RCC 7860 (cell line): ENCODE measurements at regions not wholly inside any gene's neighbourhood (a gene's known extent, or its start where the extent isn't known, plus 50 kb on each side); places are given as distances from the start of the nearest gene placed in this dataset.
"Not testable (repeated sequence)": the region's sequence is repeated elsewhere in the genome, so short reads cannot be mapped to it uniquely, and the experiment has no call there.

Experiments used
- DNase-seq: peaks from one replicate; pipeline ENCODE4 v3.0.0-alpha.2; 2015; ENCODE audit warnings: low spot score
- FAIRE-seq: peaks from 2 replicates; lab custom pipeline; 2012; peaks lifted over from hg19 to GRCh38; lab: Jason Lieb, UNC

GRCh38 chr6:74597840-74598239 is 608.0 kb downstream of the COL12A1 start:
- no peak for DNase-seq
- no peak for FAIRE-seq

GRCh38 chr6:74597266-74597665 is 608.6 kb downstream of the COL12A1 start:
- no peak for FAIRE-seq
- no peak for DNase-seq

GRCh38 chr6:74596588-74596987 is 609.3 kb downstream of the COL12A1 start:
- no peak for FAIRE-seq
- DNase-seq = no peak

- peak; percentile 14 for FAIRE-seq
- not testable (repeated sequence) for DNase-seq
Observed at GRCh38 chr6:74594350-74594749, 611.5 kb downstream of the COL12A1 start.

GRCh38 chr6:74588094-74588832 is 617.6 kb downstream of the COL12A1 start:
- FAIRE-seq (no peak), DNase-seq (no peak)

GRCh38 chr6:74587386-74587785 is 618.5 kb downstream of the COL12A1 start:
- DNase-seq (no peak), FAIRE-seq (no peak)

- FAIRE-seq (no peak), DNase-seq (no peak)
Observed at GRCh38 chr6:74585753-74586152, 620.1 kb downstream of the COL12A1 start.

GRCh38 chr6:74581681-74582080 is 624.2 kb downstream of the COL12A1 start:
- FAIRE-seq (no peak), DNase-seq (no peak)

- DNase-seq (no peak), FAIRE-seq (no peak)
Observed at GRCh38 chr6:74579794-74580193, 626.1 kb downstream of the COL12A1 start.

- FAIRE-seq = no peak
- no peak for DNase-seq
Observed at GRCh38 chr6:74579047-74579446, 626.8 kb downstream of the COL12A1 start.

GRCh38 chr6:74578339-74578738 is 627.5 kb downstream of the COL12A1 start:
- no peak for DNase-seq

GRCh38 chr6:74577619-74578018 is 628.2 kb downstream of the COL12A1 start:
- FAIRE-seq = no peak
- DNase-seq = no peak

More at GRCh38 chr6:74578339-74578738, 627.5 kb downstream of the COL12A1 start:
- no peak for FAIRE-seq

- DNase-seq = peak; percentile 13
- no peak for FAIRE-seq
Observed at GRCh38 chr6:74574794-74575193, 631.1 kb downstream of the COL12A1 start.

GRCh38 chr6:74573613-74574012 is 632.2 kb downstream of the COL12A1 start:
- FAIRE-seq = no peak
- no peak for DNase-seq

- DNase-seq (no peak), FAIRE-seq (no peak)
Observed at GRCh38 chr6:74570044-74570443, 635.8 kb downstream of the COL12A1 start.

- FAIRE-seq (no peak), DNase-seq (no peak)
Observed at GRCh38 chr6:74568861-74569260, 637.0 kb downstream of the COL12A1 start.

GRCh38 chr6:74567923-74568290 is 637.9 kb downstream of the COL12A1 start:
- not testable (repeated sequence) for DNase-seq, FAIRE-seq

GRCh38 chr6:74567281-74567922 is 638.5 kb downstream of the COL12A1 start:
- DNase-seq (no peak), FAIRE-seq (no peak)

GRCh38 chr6:74557236-74557635 is 648.6 kb downstream of the COL12A1 start:
- DNase-seq = no peak
- FAIRE-seq = no peak

GRCh38 chr6:74554041-74554440 is 651.8 kb downstream of the COL12A1 start:
- DNase-seq (no peak), FAIRE-seq (no peak)

- FAIRE-seq (no peak), DNase-seq (no peak)
Observed at GRCh38 chr6:74551896-74552295, 654.0 kb downstream of the COL12A1 start.

- no peak for FAIRE-seq
- no peak for DNase-seq
Observed at GRCh38 chr6:74550821-74551220, 655.0 kb downstream of the COL12A1 start.
